Stimulated activated naive B cell treated with anti-CD40 and anti-IgM and Interleukin-4, amounts not matched to agents 10 μg/mL and 1 μg/mL and 100 μg/mL, for 72 hours (primary cell): ENCODE measurements at regions not wholly inside any gene's neighbourhood (a gene's known extent, or its start where the extent isn't known, plus 50 kb on each side); places are given as distances from the start of the nearest gene placed in this dataset.
"Not testable (repeated sequence)": the region's sequence is repeated elsewhere in the genome, so short reads cannot be mapped to it uniquely, and the experiment has no call there.

Source experiments
- ATAC-seq, 2 donors: fragments of 150-1000 bp; cut with Tn5 transposase; replicated peaks; 2 replicates each; pipeline ENCODE4 v1.10.0; 2021; ENCODE audit warnings: moderate library complexity in 1 of 2
- DNase-seq: peaks from one replicate; pipeline ENCODE4 v3.0.0; 2021
- H3K27ac Mint-ChIP-seq: one replicate; pipeline ENCODE4 v1.8.0; 2022; ENCODE audit warnings: mild to moderate bottlenecking, mixed read lengths
- H3K27me3 Mint-ChIP-seq, 2 donors: one replicate each; pipeline ENCODE4 v1.8.0; 2022; ENCODE audit warnings: mixed read lengths in 2 of 2
- H3K36me3 Mint-ChIP-seq, 2 donors: one replicate each; pipeline ENCODE4 v1.8.0; 2022; ENCODE audit warnings: mixed read lengths in 2 of 2, mild to moderate bottlenecking in 1 of 2
- H3K4me1 Mint-ChIP-seq, 2 donors: one replicate each; pipeline ENCODE4 v1.8.0; 2022; ENCODE audit warnings: mixed read lengths in 2 of 2, mild to moderate bottlenecking in 1 of 2
- H3K4me3 Mint-ChIP-seq, 2 donors: one replicate each; pipeline ENCODE4 v1.8.0; 2022; ENCODE audit warnings: mild to moderate bottlenecking in 2 of 2, mixed read lengths in 2 of 2, moderate library complexity in 1 of 2
- H3K9me3 Mint-ChIP-seq, 2 donors: one replicate each; pipeline ENCODE4 v1.8.0; 2022; ENCODE audit warnings: mixed read lengths in 2 of 2, mild to moderate bottlenecking in 1 of 2

- not testable (repeated sequence) for H3K9me3 Mint-ChIP-seq, H3K4me1 Mint-ChIP-seq
These were observed 75.7 kb downstream of the QDPR start for GRCh38 chr4:17436047-17436749.

GRCh38 chr4:17433827-17434226 lies 78.1 kb downstream of the QDPR start:
- ATAC-seq (no peak), DNase-seq (no peak)
- no peak overlapping the region for H3K4me3 Mint-ChIP-seq
- no peaks in the 10 kb centered on the region for H3K4me1 Mint-ChIP-seq
- H3K27me3 Mint-ChIP-seq, result no peaks in the 10 kb centered on the region
- peaks cover 6 to 7% of the 10 kb centered on the region in 2 donors for H3K9me3 Mint-ChIP-seq
- no peaks in the 10 kb centered on the region for H3K36me3 Mint-ChIP-seq
- no peak overlapping the region for H3K27ac Mint-ChIP-seq

More at GRCh38 chr4:17436047-17436749, 75.7 kb downstream of the QDPR start:
- not testable (repeated sequence) for DNase-seq, H3K36me3 Mint-ChIP-seq, ATAC-seq, H3K27ac Mint-ChIP-seq, H3K4me3 Mint-ChIP-seq, H3K27me3 Mint-ChIP-seq

- Mint-ChIP-seq H3K27ac (no peak overlapping the region), H3K9me3 (peaks cover 5 to 11% of the 10 kb centered on the region in 2 donors)
- no peak for DNase-seq
These were observed 83.9 kb downstream of the QDPR start for GRCh38 chr4:17427991-17428390.

GRCh38 chr4:17426222-17426621 lies 85.7 kb downstream of the QDPR start:
- H3K36me3 Mint-ChIP-seq, result no peaks in the 10 kb centered on the region
- no peak for ATAC-seq
- no peak for DNase-seq
- H3K9me3 Mint-ChIP-seq, result peaks cover 7 to 8% of the 10 kb centered on the region in 2 donors
- H3K4me3 Mint-ChIP-seq, result no peak overlapping the region
- H3K27me3 Mint-ChIP-seq, result peaks cover 0 to 5% of the 10 kb centered on the region in 2 donors
- no peaks in the 10 kb centered on the region for H3K4me1 Mint-ChIP-seq
- H3K27ac Mint-ChIP-seq, result no peak overlapping the region

More at GRCh38 chr4:17427991-17428390, 83.9 kb downstream of the QDPR start:
- ATAC-seq, result no peak
- Mint-ChIP-seq H3K4me3 (no peak overlapping the region), H3K36me3 (no peaks in the 10 kb centered on the region), H3K27me3 (peaks cover 0 to 5% of the 10 kb centered on the region in 2 donors), H3K4me1 (no peaks in the 10 kb centered on the region)

GRCh38 chr4:17418010-17418409 lies 93.9 kb downstream of the QDPR start:
- Mint-ChIP-seq H3K27ac (no peak overlapping the region), H3K36me3 (no peaks in the 10 kb centered on the region), H3K27me3 (peaks cover 4 to 6% of the 10 kb centered on the region in 2 donors), H3K9me3 (peaks cover 14% of the 10 kb centered on the region in 2 donors), H3K4me3 (no peak overlapping the region), H3K4me1 (no peaks in the 10 kb centered on the region)
- no peak for DNase-seq
- ATAC-seq, result no peak

- DNase-seq (no peak), ATAC-seq (no peak)
- Mint-ChIP-seq H3K27me3 (peaks cover 0 to 4% of the 10 kb centered on the region in 2 donors), H3K36me3 (no peaks in the 10 kb centered on the region), H3K4me3 (no peak overlapping the region), H3K27ac (no peak overlapping the region), H3K9me3 (peaks cover 12 to 15% of the 10 kb centered on the region in 2 donors), H3K4me1 (no peaks in the 10 kb centered on the region)
These were observed 97.5 kb downstream of the QDPR start for GRCh38 chr4:17414392-17414791.

GRCh38 chr4:17400686-17401085 lies 111.2 kb downstream of the QDPR start:
- H3K27me3 Mint-ChIP-seq, result peaks cover 0 to 6% of the 10 kb centered on the region in 2 donors
- ATAC-seq (no peak), DNase-seq (no peak)
- no peak overlapping the region for H3K27ac Mint-ChIP-seq
- no peaks in the 10 kb centered on the region for H3K4me1 Mint-ChIP-seq
- H3K36me3 Mint-ChIP-seq, result no peaks in the 10 kb centered on the region
- peaks cover 0 to 4% of the 10 kb centered on the region in 2 donors for H3K9me3 Mint-ChIP-seq
- no peak overlapping the region for H3K4me3 Mint-ChIP-seq

- Mint-ChIP-seq H3K4me1 (no peaks in the 10 kb centered on the region), H3K9me3 (no peaks in the 10 kb centered on the region)
These were observed 113.1 kb downstream of the QDPR start for GRCh38 chr4:17398805-17399204.

GRCh38 chr4:17398035-17398434 lies 113.9 kb downstream of the QDPR start:
- DNase-seq (no peak), ATAC-seq (no peak)
- no peak overlapping the region for H3K27ac Mint-ChIP-seq
- no peaks in the 10 kb centered on the region for H3K9me3 Mint-ChIP-seq
- H3K4me3 Mint-ChIP-seq, result no peak overlapping the region
- peaks cover 0 to 6% of the 10 kb centered on the region in 2 donors for H3K27me3 Mint-ChIP-seq
- H3K4me1 Mint-ChIP-seq, result no peaks in the 10 kb centered on the region
- no peaks in the 10 kb centered on the region for H3K36me3 Mint-ChIP-seq

More at GRCh38 chr4:17398805-17399204, 113.1 kb downstream of the QDPR start:
- Mint-ChIP-seq H3K4me3 (no peak overlapping the region), H3K27me3 (peaks cover 0 to 6% of the 10 kb centered on the region in 2 donors), H3K27ac (no peak overlapping the region), H3K36me3 (no peaks in the 10 kb centered on the region)
- ATAC-seq (no peak), DNase-seq (no peak)

- H3K4me1 Mint-ChIP-seq, result no peaks in the 10 kb centered on the region
These were observed 114.3 kb downstream of the QDPR start for GRCh38 chr4:17397611-17398010.

GRCh38 chr4:17385403-17385802 lies 126.5 kb downstream of the QDPR start:
- H3K9me3 Mint-ChIP-seq, result peaks cover 7 to 9% of the 10 kb centered on the region in 2 donors
- DNase-seq (no peak), ATAC-seq (no peak)
- no peak overlapping the region for H3K4me3 Mint-ChIP-seq
- H3K27ac Mint-ChIP-seq, result no peak overlapping the region
- peaks cover 0 to 4% of the 10 kb centered on the region in 2 donors for H3K27me3 Mint-ChIP-seq
- peaks cover 0 to 2% of the 10 kb centered on the region in 2 donors for H3K36me3 Mint-ChIP-seq
- peaks cover 2 to 10% of the 10 kb centered on the region in 2 donors for H3K4me1 Mint-ChIP-seq

More at GRCh38 chr4:17397611-17398010, 114.3 kb downstream of the QDPR start:
- peaks cover 0 to 6% of the 10 kb centered on the region in 2 donors for H3K27me3 Mint-ChIP-seq
- no peak for DNase-seq
- H3K9me3 Mint-ChIP-seq, result no peaks in the 10 kb centered on the region
- no peak overlapping the region for H3K27ac Mint-ChIP-seq
- no peaks in the 10 kb centered on the region for H3K36me3 Mint-ChIP-seq
- no peak overlapping the region for H3K4me3 Mint-ChIP-seq
- no peak for ATAC-seq

- H3K27ac Mint-ChIP-seq, result no peak overlapping the region
- H3K27me3 Mint-ChIP-seq, result peaks cover 6 to 8% of the 10 kb centered on the region in 2 donors
- H3K9me3 Mint-ChIP-seq, result peaks cover 6 to 7% of the 10 kb centered on the region in 2 donors
- no peak overlapping the region for H3K4me3 Mint-ChIP-seq
- ATAC-seq (no peak), DNase-seq (no peak)
- peaks cover 2 to 10% of the 10 kb centered on the region in 2 donors for H3K4me1 Mint-ChIP-seq
- H3K36me3 Mint-ChIP-seq, result peaks cover 0 to 2% of the 10 kb centered on the region in 2 donors
These were observed 131.5 kb downstream of the QDPR start for GRCh38 chr4:17380347-17380746.

GRCh38 chr4:17376205-17376604 lies 135.7 kb downstream of the QDPR start:
- Mint-ChIP-seq H3K27ac (no peak overlapping the region), H3K9me3 (no peaks in the 10 kb centered on the region), H3K36me3 (no peaks in the 10 kb centered on the region), H3K4me1 (no peaks in the 10 kb centered on the region), H3K4me3 (no peak overlapping the region), H3K27me3 (peaks cover 8 to 10% of the 10 kb centered on the region in 2 donors)
- DNase-seq (no peak), ATAC-seq (no peak)

- Mint-ChIP-seq H3K27ac (no peak overlapping the region), H3K36me3 (no peaks in the 10 kb centered on the region), H3K27me3 (peaks cover 8 to 10% of the 10 kb centered on the region in 2 donors), H3K4me1 (no peaks in the 10 kb centered on the region), H3K4me3 (no peak overlapping the region), H3K9me3 (no peaks in the 10 kb centered on the region)
- ATAC-seq (no peak), DNase-seq (no peak)
These were observed 138.2 kb downstream of the QDPR start for GRCh38 chr4:17373666-17374065.

- Mint-ChIP-seq H3K27me3 (peaks cover 0 to 5% of the 10 kb centered on the region in 2 donors), H3K4me1 (no peaks in the 10 kb centered on the region), H3K27ac (no peak overlapping the region), H3K4me3 (no peak overlapping the region), H3K9me3 (no peaks in the 10 kb centered on the region), H3K36me3 (no peaks in the 10 kb centered on the region)
- no peak for ATAC-seq
- DNase-seq, result no peak
These were observed 141.1 kb downstream of the QDPR start for GRCh38 chr4:17370818-17371217.
